ENCODE measurements at regions not wholly inside any gene's neighbourhood (a gene's known extent, or its start where the extent isn't known, plus 50 kb on each side); places are given as distances from the start of the nearest gene placed in this dataset.
"Not testable (repeated sequence)": the region's sequence is repeated elsewhere in the genome, so short reads cannot be mapped to it uniquely, and the experiment has no call there.

GRCh38 chr3:5376761-5377160 is 189.3 kb downstream of the EDEM1 start:
- 83% methylated on average over 6 of the region's 6 CpGs for WGBS (ENCODE audit: insufficient coverage)
- no peaks in the 10 kb centered on the region for H3K36me3 ChIP-seq (ENCODE audit: control insufficient read depth, insufficient read depth, low read length)
- DNase-seq (ENCODE audit: low read depth in 4 of 6, low spot score in 6 of 6) = no peak
- H3K4me1 ChIP-seq (ENCODE audit: control insufficient read depth, insufficient read depth, low read length) = no peaks in the 10 kb centered on the region
- no peaks in the 10 kb centered on the region for H3K9me3 ChIP-seq (ENCODE audit: control insufficient read depth, insufficient read depth, low read length)
- no peaks in the 10 kb centered on the region for H3K27me3 ChIP-seq (ENCODE audit: control insufficient read depth, insufficient read depth, low read length)
- H3K4me3 ChIP-seq (ENCODE audit: low read depth, low read length) = no peak overlapping the region
- H3K27ac ChIP-seq (ENCODE audit: low read depth, low read length) = no peak overlapping the region

DNA sequence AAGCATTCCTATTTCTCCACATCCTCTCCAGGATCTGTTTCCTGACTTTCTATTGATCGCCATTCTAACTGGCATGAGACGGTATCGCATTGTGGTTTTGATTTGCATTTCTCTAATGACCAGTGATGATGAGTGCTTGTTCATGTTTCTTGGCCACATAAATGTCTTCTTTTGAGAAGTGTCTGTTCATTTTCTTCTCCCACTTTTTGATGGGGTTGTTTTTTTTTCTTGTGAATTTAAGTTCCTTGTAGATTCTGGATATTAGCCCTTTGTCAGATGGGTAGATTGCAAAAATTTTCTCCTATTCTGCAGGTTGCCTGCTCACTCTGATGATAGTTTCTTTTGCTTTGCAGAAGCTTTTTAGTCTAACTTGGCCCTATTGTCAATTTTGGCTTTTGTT is 191.8 kb downstream of the EDEM1 start:
- H3K27ac ChIP-seq (ENCODE audit: low read depth, low read length); H3K4me1 ChIP-seq (ENCODE audit: control insufficient read depth, insufficient read depth, low read length); H3K9me3 ChIP-seq (ENCODE audit: control insufficient read depth, insufficient read depth, low read length); H3K36me3 ChIP-seq (ENCODE audit: control insufficient read depth, insufficient read depth, low read length); H3K4me3 ChIP-seq (ENCODE audit: low read depth, low read length); DNase-seq (ENCODE audit: low read depth in 4 of 6, low spot score in 6 of 6); H3K27me3 ChIP-seq (ENCODE audit: control insufficient read depth, insufficient read depth, low read length): not testable (repeated sequence)
- WGBS (ENCODE audit: insufficient coverage) = 100% methylated on average over 3 of the region's 3 CpGs

- not testable (repeated sequence) for H3K4me3 ChIP-seq (ENCODE audit: low read depth, low read length); H3K27me3 ChIP-seq (ENCODE audit: control insufficient read depth, insufficient read depth, low read length); DNase-seq (ENCODE audit: low read depth in 4 of 6, low spot score in 6 of 6); H3K36me3 ChIP-seq (ENCODE audit: control insufficient read depth, insufficient read depth, low read length); H3K4me1 ChIP-seq (ENCODE audit: control insufficient read depth, insufficient read depth, low read length); H3K27ac ChIP-seq (ENCODE audit: low read depth, low read length); H3K9me3 ChIP-seq (ENCODE audit: control insufficient read depth, insufficient read depth, low read length)
- 87% methylated on average over 9 of the region's 12 CpGs for WGBS (ENCODE audit: insufficient coverage)
Measured at GRCh38 chr3:5383486-5384263, 196.2 kb downstream of the EDEM1 start.

DNA sequence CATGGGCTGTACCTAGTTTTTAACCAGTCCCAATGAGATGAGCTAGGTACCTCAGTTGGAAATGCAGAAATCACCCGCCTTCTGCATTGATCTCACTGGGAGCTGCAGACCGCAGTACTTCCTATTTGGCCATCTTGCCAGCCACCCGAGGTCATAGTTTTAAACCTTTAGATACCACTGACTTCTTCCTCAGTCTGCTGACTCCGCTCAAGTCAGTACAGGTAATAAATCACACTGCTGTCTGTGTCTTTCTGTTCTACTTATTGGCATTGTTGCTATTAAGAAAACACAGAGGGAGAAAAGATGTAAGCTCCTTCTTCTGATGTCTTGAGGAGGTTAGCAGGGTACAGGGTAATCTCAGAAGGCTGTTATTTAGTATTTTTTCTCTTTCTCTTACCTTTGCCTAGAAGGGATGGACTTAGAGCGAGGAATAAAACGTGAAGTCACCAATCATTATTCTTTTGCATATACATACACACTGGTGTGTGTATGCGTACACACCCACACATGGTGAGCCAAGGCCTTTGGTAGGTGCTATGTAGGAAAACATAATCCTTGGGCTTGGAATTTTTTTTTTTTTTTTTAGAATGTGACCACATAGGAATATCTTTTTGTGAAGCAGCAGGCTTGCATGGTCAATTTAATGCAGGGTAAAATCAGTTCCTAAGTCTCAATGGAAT is 197.2 kb downstream of the EDEM1 start:
- no peak overlapping the region for H3K4me3 ChIP-seq (ENCODE audit: low read depth, low read length)
- H3K9me3 ChIP-seq (ENCODE audit: control insufficient read depth, insufficient read depth, low read length) = peaks cover 2% of the 10 kb centered on the region
- H3K27ac ChIP-seq (ENCODE audit: low read depth, low read length) = no peak overlapping the region
- no peaks in the 10 kb centered on the region for H3K4me1 ChIP-seq (ENCODE audit: control insufficient read depth, insufficient read depth, low read length)
- DNase-seq (ENCODE audit: low read depth in 4 of 6, low spot score in 6 of 6) = no peak
- no peaks in the 10 kb centered on the region for H3K27me3 ChIP-seq (ENCODE audit: control insufficient read depth, insufficient read depth, low read length)
- H3K36me3 ChIP-seq (ENCODE audit: control insufficient read depth, insufficient read depth, low read length) = no peaks in the 10 kb centered on the region
- 93% methylated on average over 4 of the region's 7 CpGs for WGBS (ENCODE audit: insufficient coverage)

DNA sequence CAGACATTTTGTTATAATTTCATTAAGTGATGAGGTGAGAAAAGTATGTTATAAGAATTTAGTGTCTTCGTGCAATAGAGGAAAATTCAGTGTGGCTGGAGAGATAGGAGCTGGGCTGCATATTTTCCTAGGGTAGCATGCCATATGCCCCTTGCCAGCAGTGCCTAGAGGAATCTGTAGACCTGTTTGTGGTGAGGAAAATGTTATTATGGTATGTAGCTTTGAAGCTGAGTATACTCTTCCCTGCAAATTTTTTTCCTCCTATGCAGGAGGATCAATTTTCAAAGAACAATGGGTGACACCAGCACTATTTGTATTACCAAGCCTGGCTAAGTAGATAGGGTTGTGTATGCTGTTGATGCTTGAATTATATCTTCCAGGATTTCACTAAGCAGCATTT is 200.6 kb downstream of the EDEM1 start:
- Histone ChIP-seq H3K27ac (ENCODE audit: low read depth, low read length) (no peak overlapping the region), H3K4me3 (ENCODE audit: low read depth, low read length) (no peak overlapping the region), H3K9me3 (ENCODE audit: control insufficient read depth, insufficient read depth, low read length) (no peaks in the 10 kb centered on the region), H3K36me3 (ENCODE audit: control insufficient read depth, insufficient read depth, low read length) (no peaks in the 10 kb centered on the region), H3K4me1 (ENCODE audit: control insufficient read depth, insufficient read depth, low read length) (no peaks in the 10 kb centered on the region), H3K27me3 (ENCODE audit: control insufficient read depth, insufficient read depth, low read length) (no peaks in the 10 kb centered on the region)
- peak in 1 of 6 donors; percentile 4 for DNase-seq (ENCODE audit: low read depth in 4 of 6, low spot score in 6 of 6)
- 86% methylated on average over 1 of the region's 1 CpG for WGBS (ENCODE audit: insufficient coverage)

GRCh38 chr3:5389057-5389456 is 201.6 kb downstream of the EDEM1 start:
- WGBS (ENCODE audit: insufficient coverage) = no CpG with 5 or more reads among the region's 4 CpGs

GRCh38 chr3:5390221-5390620 is 202.7 kb downstream of the EDEM1 start:
- peak in 1 of 6 donors; percentile 9 for DNase-seq (ENCODE audit: low read depth in 4 of 6, low spot score in 6 of 6)
- no peak overlapping the region for H3K4me3 ChIP-seq (ENCODE audit: low read depth, low read length)
- WGBS (ENCODE audit: insufficient coverage) = 70% methylated on average over 3 of the region's 5 CpGs
- H3K27me3 ChIP-seq (ENCODE audit: control insufficient read depth, insufficient read depth, low read length) = no peaks in the 10 kb centered on the region
- H3K9me3 ChIP-seq (ENCODE audit: control insufficient read depth, insufficient read depth, low read length) = no peaks in the 10 kb centered on the region
- no peaks in the 10 kb centered on the region for H3K4me1 ChIP-seq (ENCODE audit: control insufficient read depth, insufficient read depth, low read length)
- no peak overlapping the region for H3K27ac ChIP-seq (ENCODE audit: low read depth, low read length)
- no peaks in the 10 kb centered on the region for H3K36me3 ChIP-seq (ENCODE audit: control insufficient read depth, insufficient read depth, low read length)

More at GRCh38 chr3:5389057-5389456, 201.6 kb downstream of the EDEM1 start:
- H3K27me3 ChIP-seq (ENCODE audit: control insufficient read depth, insufficient read depth, low read length) = no peaks in the 10 kb centered on the region
- H3K9me3 ChIP-seq (ENCODE audit: control insufficient read depth, insufficient read depth, low read length) = no peaks in the 10 kb centered on the region
- no peaks in the 10 kb centered on the region for H3K36me3 ChIP-seq (ENCODE audit: control insufficient read depth, insufficient read depth, low read length)
- H3K4me1 ChIP-seq (ENCODE audit: control insufficient read depth, insufficient read depth, low read length) = no peaks in the 10 kb centered on the region
- H3K4me3 ChIP-seq (ENCODE audit: low read depth, low read length) = no peak overlapping the region
- no peak overlapping the region for H3K27ac ChIP-seq (ENCODE audit: low read depth, low read length)
- no peak for DNase-seq (ENCODE audit: low read depth in 4 of 6, low spot score in 6 of 6)

- H3K36me3 ChIP-seq (ENCODE audit: control insufficient read depth, insufficient read depth, low read length) = no peaks in the 10 kb centered on the region
- peak in 2 of 6 donors; percentile 27 to 28 for DNase-seq (ENCODE audit: low read depth in 4 of 6, low spot score in 6 of 6)
- no peaks in the 10 kb centered on the region for H3K27me3 ChIP-seq (ENCODE audit: control insufficient read depth, insufficient read depth, low read length)
- no peak overlapping the region for H3K4me3 ChIP-seq (ENCODE audit: low read depth, low read length)
- WGBS (ENCODE audit: insufficient coverage) = 100% methylated on average over 1 of the region's 5 CpGs
- H3K27ac ChIP-seq (ENCODE audit: low read depth, low read length) = no peak overlapping the region
- no peaks in the 10 kb centered on the region for H3K9me3 ChIP-seq (ENCODE audit: control insufficient read depth, insufficient read depth, low read length)
- no peaks in the 10 kb centered on the region for H3K4me1 ChIP-seq (ENCODE audit: control insufficient read depth, insufficient read depth, low read length)
Measured at GRCh38 chr3:5390936-5391625, 203.6 kb downstream of the EDEM1 start.

GRCh38 chr3:5401002-5401401 is 213.5 kb downstream of the EDEM1 start:
- 100% methylated on average over 3 of the region's 10 CpGs for WGBS (ENCODE audit: insufficient coverage)
- Histone ChIP-seq H3K4me3 (ENCODE audit: low read depth, low read length) (no peak overlapping the region), H3K4me1 (ENCODE audit: control insufficient read depth, insufficient read depth, low read length) (no peaks in the 10 kb centered on the region), H3K9me3 (ENCODE audit: control insufficient read depth, insufficient read depth, low read length) (no peaks in the 10 kb centered on the region), H3K27ac (ENCODE audit: low read depth, low read length) (no peak overlapping the region), H3K27me3 (ENCODE audit: control insufficient read depth, insufficient read depth, low read length) (no peaks in the 10 kb centered on the region), H3K36me3 (ENCODE audit: control insufficient read depth, insufficient read depth, low read length) (no peaks in the 10 kb centered on the region)
- DNase-seq (ENCODE audit: low read depth in 4 of 6, low spot score in 6 of 6) = peak in 1 of 6 donors; percentile 36
